ENCODE measurements at regions not wholly inside any gene's neighbourhood (a gene's known extent, or its start where the extent isn't known, plus 50 kb on each side); places are given as distances from the start of the nearest gene placed in this dataset.
"Not testable (repeated sequence)": the region's sequence is repeated elsewhere in the genome, so short reads cannot be mapped to it uniquely, and the experiment has no call there.

- no peak for DNase-seq
Measured at GRCh38 chr13:103517066-103517767, 451.0 kb upstream of the SLC10A2 start.

- no peak for DNase-seq
Measured at GRCh38 chr13:103516015-103516795, 450.0 kb upstream of the SLC10A2 start.

GRCh38 chr13:103515410-103515809, 449.2 kb upstream of the SLC10A2 start:
- no peak for DNase-seq

GRCh38 chr13:103514619-103515018, 448.4 kb upstream of the SLC10A2 start:
- DNase-seq = no peak

- no peak for DNase-seq
Measured at GRCh38 chr13:103514188-103514587, 448.0 kb upstream of the SLC10A2 start.

GRCh38 chr13:103510007-103510535, 443.9 kb upstream of the SLC10A2 start:
- no peak for DNase-seq

GRCh38 chr13:103497404-103497803, 431.2 kb upstream of the SLC10A2 start:
- no peak for DNase-seq

- no peak for DNase-seq
Measured at GRCh38 chr13:103487841-103488240, 421.6 kb upstream of the SLC10A2 start.

- DNase-seq = no peak
Measured at GRCh38 chr13:103473081-103473480, 406.9 kb upstream of the SLC10A2 start.

- no peak for DNase-seq
Measured at GRCh38 chr13:103471896-103472295, 405.7 kb upstream of the SLC10A2 start.

GRCh38 chr13:103469771-103470170, 403.6 kb upstream of the SLC10A2 start:
- DNase-seq = no peak

- no peak for DNase-seq
Measured at GRCh38 chr13:103466761-103467160, 400.5 kb upstream of the SLC10A2 start.

GRCh38 chr13:103460246-103460645, 394.0 kb upstream of the SLC10A2 start:
- not testable (repeated sequence) for DNase-seq

GRCh38 chr13:103457050-103457449, 390.8 kb upstream of the SLC10A2 start:
- DNase-seq = not testable (repeated sequence)

- DNase-seq = no peak
Measured at GRCh38 chr13:103451656-103452055, 385.4 kb upstream of the SLC10A2 start.

GRCh38 chr13:103443604-103444003, 377.4 kb upstream of the SLC10A2 start:
- DNase-seq = no peak

GRCh38 chr13:103437651-103438050, 371.4 kb upstream of the SLC10A2 start:
- DNase-seq = no peak

GRCh38 chr13:103436057-103436654, 369.9 kb upstream of the SLC10A2 start:
- DNase-seq = no peak

GRCh38 chr13:103431856-103432255, 365.6 kb upstream of the SLC10A2 start:
- no peak for DNase-seq

GRCh38 chr13:103430368-103430767, 364.2 kb upstream of the SLC10A2 start:
- no peak for DNase-seq

- no peak for DNase-seq
Measured at GRCh38 chr13:103410002-103410401, 343.8 kb upstream of the SLC10A2 start.

- DNase-seq = no peak
Measured at GRCh38 chr13:103406967-103407366, 340.8 kb upstream of the SLC10A2 start.

GRCh38 chr13:103405297-103405696, 339.1 kb upstream of the SLC10A2 start:
- no peak for DNase-seq

- no peak for DNase-seq
Measured at GRCh38 chr13:103403814-103404213, 337.6 kb upstream of the SLC10A2 start.
